Prostate gland (tissue), 2 donors: ENCODE measurements at regions not wholly inside any gene's neighbourhood (a gene's known extent, or its start where the extent isn't known, plus 50 kb on each side); places are given as distances from the start of the nearest gene placed in this dataset.

Source experiments
- CTCF ChIP-seq, 4 experiments: fragments of 200-600 bp in 2 of 4; fragments of 450-650 bp in 2 of 4; sonication (generic) in 2 of 4; IDR thresholded peaks; 1 replicate in 3 of 4; 2 replicates in 1 of 4; pipeline ENCODE4 v1.5.1; 2016 to 2019; ENCODE audit warnings: antibody characterized with exemption in 4 of 4, mild to moderate bottlenecking in 2 of 4, moderate library complexity in 2 of 4
- POLR2A ChIP-seq: fragments of 450-650 bp; IDR thresholded peaks from one replicate; pipeline ENCODE4 v1.6.1; 2016; ENCODE audit warnings: antibody characterized with exemption, mild to moderate bottlenecking

- TF ChIP-seq CTCF (IDR thresholded peaks at IDR 0.05) = no peak
- TF ChIP-seq POLR2A = no peak
These were observed 72.4 kb upstream of the GZMB start for GRCh38 chr14:24706351-24706750.
